ENCODE measurements at regions not wholly inside any gene's neighbourhood (a gene's known extent, or its start where the extent isn't known, plus 50 kb on each side); places are given as distances from the start of the nearest gene placed in this dataset.

DNA sequence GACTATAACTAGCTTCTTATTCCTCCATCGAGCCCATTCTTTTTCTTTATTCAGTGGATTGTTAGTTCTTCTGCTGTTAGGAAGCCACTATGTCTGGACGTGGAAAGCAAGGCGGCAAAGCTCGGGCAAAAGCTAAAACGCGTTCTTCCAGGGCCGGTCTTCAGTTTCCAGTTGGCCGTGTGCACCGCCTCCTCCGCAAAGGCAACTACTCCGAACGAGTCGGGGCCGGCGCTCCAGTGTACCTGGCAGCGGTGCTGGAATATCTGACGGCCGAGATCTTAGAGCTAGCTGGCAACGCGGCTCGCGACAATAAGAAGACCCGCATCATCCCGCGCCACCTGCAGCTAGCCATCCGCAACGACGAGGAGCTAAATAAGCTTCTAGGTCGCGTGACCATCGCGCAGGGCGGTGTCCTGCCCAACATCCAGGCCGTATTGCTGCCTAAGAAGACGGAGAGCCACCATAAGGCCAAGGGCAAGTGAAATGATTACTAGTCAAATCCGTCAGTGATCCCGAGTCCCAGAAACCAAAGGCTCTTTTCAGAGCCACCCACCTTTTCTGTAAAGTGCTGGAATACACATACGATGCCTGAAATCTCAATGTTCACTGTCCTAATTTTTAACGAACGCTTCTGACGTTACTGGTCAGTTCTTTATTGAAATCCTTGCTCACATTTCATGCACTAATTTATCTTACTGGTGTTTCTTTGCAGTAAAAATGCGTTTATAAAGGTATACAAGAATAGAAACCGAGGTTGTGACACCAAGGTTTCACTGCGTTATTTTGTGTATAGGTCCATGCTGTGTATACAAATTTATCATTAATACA is 129.9 kb downstream of the HFE start:
- peak; percentile 86 to 94 for DNase-seq

DNA sequence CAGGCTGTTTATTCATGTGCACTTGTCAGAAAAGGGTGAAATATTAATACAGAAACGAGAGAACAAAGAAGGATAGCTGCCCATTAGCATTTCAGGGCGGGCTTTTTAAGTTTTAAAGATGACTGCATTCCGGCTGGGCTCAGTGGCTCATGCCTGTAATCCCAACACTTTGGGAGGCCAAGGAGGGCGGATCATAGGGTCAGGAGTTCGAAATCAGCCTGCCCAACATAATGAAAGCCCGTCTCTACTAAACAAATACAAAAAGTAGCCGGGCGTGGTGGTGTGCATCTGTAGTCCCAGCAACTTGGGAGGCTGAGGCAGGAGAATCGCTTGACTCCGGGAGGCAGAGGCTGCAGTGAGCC is 130.5 kb downstream of the HFE start:
- peak in 1 of 2 experiments; percentile 39 for DNase-seq

DNA sequence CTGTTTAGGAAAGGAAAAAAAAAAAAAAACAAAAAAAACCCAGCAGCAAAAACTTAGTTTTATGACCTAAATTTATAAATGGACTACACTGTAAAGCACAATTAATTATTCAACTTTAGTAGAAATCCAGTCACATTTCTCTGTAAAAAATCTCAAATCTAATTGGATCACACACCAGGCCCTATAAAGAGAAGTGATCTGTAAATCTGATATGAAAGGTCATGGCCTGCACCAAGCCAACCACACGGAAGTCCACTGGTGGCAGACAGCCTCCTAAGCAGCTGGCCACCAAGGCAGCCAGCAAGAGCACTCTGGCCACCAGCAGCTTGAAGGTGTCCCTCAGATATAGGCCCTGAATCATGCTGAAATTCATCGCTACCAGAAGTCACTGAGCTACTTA is 131.6 kb downstream of the HFE start:
- no peak for DNase-seq

DNA sequence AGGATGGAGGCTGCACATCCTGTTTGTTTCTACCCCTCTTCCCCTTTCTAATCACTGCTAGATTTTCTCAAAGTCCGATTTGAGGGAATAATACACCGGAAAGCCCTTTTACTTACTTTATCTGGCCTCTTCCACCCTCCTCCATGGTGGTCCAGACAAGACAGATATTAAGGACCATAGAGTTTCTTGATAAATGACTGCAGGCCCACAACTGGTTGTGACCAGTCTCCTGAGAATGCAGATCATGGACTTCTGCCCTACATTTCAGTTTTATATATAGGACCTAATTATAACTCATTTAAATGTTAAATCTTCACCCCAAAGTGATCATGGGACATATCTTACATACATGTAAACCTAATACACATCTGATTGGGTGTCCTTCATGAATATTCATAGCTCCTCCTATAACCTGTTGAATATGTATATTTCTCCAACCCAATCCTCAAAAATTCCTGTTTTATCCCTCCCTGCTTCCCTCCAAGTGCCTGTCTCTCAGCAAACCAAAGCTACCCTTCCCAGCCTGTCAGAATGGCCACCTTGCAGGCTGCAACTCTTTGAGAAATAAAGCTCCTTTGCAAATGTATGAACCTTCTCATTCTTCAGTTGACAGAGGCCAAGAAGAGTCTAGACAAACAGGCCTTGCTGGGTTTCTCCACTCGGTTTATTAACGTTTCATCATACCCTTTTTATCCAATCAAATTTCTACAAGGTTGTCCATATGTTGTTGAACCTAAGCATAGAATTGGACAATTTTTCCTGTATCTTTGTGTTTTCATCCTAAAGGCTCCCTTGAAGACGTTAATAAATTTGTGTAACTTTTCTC is 133.1 kb downstream of the HFE start:
- DNase-seq, result no peak

DNA sequence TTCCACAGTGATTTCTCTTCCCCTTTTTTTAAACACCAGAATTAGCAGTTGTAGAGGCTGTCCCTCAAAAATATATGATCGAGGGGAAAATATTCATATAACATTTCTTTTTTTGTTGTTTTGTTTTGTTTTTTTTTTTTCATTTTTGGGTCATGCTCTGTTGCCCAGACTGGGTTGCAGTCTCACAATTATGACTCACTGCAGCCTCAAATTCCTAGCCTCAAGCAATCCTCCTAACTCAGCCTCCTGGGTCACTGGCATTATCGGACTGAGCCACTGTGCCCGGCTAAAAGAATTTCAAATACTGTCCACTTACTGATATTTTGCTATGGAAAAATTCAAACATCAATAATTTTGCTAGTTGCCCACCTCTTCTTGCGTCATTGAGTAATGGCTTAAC is 134.0 kb downstream of the HFE start:
- no peak for DNase-seq

DNA sequence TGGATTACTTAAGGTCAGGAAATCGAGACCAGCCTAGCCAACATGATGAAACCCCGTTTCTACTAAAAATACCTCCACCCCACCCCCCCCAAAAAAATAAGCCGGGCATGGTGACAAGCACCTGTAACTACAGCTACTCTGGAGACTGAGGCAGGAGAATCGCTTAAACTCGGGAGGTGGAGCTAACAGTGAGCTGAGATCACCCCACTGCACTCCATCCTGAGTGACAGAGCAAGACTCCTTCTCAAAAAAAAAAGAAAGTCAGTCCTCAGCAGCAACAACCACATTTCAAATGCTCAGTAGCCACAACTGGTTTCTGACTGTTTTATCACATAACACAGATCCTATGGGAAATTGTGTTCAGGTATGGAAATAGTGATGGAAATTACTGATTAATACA is 135.3 kb downstream of the HFE start:
- no peak for DNase-seq

DNA sequence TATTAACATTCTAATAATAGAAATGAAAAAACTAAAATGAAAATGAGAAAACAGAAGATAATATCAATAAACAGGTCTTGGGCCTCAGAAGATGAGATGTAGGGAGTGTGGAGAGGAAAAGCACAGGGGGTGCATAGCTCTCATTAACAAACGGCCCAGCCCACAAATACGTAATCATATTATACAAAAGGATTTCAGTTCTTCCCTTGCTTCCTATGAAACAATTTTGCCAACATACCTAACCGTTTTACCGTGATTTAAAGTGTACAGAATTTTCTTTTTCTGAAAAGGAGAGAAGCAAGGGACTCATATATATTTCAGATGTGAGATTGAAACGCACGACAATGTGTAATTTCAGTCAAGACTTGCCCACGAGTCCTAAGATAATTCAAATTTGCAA is 136.0 kb downstream of the HFE start:
- DNase-seq, result peak; percentile 10 to 42

DNA sequence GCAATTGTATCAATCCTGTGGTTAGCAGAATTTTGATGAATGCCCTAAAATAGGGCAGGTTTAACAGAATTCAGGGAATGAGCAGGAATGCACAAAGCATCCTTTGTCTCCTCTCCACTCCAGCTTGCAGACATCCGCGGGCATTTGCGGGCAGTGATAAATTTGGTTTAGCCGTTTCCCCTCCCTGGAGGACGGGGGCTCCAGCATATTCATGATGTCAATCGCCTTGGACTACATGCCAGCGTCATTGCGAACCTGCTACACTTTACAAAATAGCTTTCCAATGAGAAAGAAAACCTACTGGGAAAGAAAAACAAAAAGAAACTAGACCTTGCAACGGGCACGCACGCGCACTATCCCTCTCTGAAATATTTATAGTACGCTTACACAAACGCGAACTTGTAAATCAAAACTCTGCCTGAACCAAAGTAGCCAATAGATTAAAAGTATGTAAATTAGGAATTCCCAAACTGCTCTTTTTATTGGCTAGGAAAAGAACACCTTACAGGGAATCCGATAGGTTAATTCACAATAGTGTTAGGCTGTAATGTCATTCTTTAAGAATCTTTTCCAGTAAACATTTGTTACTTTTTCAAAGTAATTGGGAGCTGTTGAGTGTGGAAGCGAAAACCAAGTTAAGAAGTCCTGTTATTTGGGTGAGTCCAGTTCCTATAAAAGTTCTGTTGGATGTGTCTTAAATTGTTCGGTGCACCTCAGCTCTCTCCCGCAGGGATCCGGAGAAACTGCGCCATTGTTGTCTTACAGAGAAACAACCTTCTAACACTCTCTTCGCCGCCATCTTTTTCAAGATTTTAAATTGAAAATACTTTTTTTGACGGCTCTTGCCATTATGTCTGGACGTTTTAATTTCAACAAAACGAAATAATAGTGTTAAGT is 136.7 kb downstream of the HFE start:
- peak; percentile 68 to 90 for DNase-seq

DNA sequence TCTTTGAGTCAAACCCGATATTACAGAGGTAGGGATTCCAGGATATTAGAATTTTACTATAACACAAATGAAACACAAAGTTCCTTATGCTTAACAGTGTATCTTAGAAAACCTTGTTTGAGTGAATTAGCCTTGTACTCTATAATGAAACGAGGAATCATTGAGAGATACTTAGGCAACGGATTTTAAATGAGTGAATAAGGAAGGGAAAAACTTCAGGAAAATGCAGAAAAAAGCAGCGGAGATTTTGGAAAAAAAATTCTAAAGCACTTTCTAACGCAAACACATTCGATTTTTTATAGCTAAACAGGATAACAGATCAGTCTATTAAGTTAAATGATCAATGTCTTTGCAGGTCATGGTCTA is 137.3 kb downstream of the HFE start:
- DNase-seq, result no peak

DNA sequence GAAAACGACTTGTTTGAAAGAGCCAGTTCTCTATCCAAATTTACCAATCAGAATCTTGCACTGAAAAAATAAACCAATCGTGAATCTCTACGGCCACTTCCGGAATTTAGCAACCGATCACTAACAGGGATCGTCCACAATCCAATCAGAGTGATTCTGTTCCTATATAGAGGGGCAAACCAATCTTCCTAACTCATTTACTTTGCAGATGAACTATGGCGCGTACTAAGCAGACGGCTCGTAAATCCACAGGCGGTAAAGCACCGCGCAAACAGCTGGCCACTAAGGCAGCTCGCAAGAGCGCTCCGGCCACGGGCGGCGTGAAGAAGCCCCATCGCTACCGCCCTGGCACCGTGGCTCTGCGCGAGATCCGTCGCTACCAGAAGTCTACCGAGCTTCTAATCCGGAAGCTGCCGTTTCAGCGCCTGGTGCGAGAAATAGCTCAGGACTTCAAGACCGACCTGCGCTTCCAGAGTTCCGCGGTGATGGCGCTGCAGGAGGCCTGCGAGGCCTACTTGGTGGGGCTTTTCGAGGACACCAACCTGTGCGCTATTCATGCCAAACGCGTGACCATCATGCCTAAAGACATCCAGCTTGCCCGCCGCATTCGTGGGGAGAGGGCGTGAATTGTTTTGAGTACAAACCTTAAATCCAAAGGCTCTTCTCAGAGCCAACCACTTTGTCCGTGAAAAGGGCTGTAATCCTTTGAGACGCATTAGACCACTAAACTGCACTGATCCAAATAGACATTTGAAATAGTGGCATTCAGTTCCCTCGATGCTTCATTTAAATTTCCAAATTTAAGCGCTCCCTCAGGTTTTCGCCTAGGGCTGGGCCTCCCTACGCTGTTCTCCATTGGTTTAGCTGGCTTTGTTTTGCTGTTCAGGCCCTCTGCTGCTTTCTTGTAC is 138.0 kb downstream of the HFE start:
- DNase-seq, result no peak

DNA sequence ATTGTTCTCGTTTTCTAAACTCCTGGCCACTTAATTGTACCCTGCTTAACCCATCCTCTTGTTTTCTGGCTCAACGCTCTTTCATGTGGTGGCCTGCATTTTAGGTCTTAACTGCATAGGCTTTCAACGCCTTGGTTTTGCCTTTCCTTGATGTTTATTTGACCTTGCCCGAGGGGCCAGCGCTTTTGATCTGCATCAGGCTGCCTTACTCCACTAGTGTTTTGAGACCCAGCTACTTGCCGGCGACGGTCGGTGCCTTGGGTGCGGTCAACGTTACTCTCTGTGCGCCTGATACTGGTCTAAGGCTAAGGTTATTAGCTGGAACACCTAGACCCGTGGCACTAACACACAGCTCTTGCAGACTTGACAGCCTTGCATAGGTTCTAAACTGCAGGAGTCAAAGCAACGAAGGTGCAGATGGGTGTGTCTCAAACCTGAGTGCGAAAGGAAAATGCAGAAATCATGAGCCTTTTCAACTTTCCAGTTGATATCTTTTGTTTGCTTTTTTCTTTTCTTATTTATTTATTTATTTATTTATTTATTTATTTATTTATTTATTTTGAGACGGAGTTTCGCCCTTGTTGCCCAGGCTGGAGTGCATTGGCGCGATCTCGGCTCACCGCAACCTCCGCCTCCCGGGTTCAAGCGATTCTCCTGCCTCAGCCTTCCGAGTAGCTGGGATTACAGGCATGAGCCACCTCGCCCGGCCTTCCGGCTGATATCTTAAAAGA is 138.8 kb downstream of the HFE start:
- DNase-seq, result no peak

DNA sequence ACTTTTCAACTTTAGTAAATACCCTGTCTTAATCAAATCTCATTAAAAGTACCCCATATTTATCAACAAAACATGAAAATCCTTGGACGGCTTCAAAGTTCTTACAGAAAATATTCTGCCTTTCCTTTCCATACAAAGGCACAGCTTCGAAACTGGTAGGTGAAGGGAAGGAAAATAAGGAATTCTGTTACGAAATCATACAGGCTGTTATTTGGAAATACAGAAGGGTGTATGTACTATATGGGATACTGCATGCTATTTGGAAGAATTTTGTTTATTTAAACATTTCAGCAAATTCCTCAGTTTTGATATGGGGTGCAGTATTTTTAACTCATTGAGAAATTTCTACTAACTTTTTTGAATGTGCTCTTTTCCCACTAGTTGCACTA is 138.4 kb upstream of the BTN3A2 start:
- no peak for DNase-seq

DNA sequence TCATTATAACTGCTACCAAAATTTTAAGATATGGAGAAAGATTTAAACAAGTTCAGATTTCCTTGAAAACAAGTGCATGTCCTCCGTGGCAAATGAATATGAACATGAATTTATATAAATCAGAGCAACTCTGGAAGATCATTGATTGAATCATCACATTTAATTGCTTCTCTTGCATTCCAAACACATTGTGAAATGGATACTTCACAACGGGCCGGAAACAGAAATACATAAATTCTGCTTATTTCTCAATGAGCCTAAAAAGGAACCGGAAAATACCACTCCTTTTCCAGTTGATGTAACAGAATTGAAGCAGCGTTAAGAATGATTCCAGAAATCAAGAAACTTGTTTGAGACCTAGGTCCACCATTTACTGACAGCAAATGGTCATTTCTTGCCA is 134.6 kb upstream of the BTN3A2 start:
- no peak for DNase-seq

DNA sequence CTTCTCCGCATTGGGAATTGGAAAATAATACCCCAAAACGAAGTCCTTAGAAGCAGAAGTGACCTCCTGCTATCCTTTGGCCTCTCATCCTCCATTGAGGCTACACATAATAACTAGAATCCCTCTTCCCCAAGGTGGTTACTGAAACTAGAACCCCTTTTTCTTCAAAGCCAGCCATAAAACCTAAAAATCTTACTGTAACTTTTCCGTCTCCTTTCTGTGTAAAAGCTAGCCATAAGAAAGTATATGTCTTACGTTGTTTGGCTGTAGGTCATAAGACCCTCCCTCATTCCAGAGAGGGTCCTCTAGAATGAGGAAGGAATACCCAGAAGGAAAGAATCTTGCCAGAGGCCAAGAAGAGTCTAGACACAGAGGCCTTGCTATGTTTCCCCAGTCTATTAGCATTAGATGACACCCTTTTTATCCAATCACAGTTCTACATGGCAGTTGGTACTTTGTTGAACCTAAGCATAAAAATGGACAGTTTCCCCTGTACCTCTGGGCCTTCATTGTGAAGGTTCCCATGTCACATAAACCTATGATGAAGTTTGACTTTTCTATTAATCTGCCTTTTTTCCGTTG is 133.9 kb upstream of the BTN3A2 start:
- no peak for DNase-seq

DNA sequence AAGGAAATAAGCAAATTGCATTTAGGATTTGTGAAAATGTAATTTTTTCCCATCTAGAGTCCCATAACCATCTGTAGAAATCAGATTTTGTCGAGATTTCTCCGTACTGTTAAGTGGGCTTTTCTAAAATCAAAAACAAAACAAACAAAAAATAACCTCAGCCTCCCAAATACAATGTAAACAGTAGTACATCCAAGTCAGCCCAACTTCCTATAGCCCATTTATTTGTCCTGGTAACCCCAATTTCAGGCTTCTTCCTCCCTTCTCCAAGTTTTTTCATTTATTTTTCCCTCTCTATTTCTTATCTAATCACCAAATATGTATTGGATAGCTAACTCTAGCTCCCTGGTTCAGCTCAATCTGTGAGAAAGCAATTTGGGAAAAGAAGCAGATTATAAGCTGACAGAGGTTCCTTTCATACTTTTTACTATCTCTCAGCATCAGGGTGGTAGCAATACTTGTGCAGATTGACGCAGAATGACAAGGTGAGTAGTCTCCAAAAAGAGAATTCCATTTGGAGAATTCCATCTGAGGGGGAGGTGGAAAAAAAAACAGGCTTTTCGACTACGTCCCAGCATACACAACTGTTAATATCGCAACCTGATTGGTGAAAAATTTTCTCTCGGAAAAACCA is 132.6 kb upstream of the BTN3A2 start:
- no peak for DNase-seq

DNA sequence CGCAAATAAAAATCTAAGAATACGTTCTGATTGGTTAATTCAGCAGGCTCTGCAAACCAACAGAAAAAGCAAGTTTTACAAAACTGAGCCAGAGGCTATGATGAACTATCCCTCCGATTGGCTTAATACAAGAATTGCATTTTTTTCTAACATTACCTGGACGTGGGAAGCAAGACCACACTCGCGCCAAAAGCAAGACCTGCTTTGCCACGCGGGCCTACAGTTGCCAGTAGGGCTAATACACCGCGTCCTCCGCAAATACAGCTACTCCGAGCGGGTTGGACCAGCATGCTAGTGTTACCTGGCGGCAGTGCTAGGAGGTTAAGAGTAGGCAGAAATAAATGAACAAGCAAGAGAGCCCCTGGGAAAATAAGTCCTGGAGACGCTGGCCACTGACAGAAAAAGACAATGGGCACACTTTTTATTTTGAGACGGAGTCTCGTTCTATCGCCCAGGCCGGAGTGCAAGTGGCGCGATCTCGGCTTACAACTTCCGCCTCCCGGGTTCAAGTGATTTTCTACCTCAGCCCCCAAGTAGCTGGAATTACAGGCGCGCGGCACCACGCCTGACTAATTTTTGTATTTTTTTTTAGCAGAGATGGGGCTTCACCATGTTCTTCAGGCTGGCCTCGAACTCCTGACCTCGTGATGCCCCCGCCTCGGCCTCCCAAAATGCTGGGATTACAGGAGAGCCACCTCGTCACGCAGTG is 131.9 kb upstream of the BTN3A2 start:
- DNase-seq, result no peak

DNA sequence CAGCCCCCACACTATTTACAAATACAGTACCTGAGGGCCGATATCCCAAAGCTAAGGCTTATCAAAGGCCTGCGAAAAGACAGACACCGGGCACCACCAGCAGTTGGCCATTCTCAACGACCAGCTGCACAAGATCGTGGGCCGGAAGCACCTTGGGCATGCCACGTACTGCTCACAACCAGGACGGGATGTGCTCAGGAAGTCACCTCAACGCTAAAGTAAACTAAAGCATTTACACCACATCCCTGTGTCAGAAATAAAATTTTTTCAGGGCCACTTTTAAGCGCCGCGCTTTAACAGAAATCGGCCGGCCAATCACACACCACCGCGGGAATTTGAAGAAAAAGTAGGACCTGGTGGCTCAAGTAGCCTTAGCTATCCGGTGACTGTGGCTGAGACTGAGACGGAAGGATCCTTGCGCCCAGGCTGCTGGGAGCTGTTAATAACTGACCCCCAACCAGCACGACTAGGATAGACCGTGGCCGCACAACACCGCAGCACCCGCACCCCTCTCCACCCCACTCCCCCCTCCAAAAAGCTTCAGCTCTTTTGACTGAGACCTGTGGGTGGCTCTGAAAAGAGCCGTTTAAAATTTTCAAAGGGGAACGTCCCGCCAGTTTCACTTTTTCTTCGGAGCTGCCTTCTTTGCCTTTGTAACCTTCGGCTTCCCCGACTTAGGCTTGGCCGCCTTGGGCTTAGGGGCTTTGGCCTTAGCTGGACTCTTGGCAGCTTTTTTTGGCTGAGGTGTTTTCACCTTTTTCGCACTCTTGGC is 131.2 kb upstream of the BTN3A2 start:
- DNase-seq, result peak in 1 of 2 experiments; percentile 33

DNA sequence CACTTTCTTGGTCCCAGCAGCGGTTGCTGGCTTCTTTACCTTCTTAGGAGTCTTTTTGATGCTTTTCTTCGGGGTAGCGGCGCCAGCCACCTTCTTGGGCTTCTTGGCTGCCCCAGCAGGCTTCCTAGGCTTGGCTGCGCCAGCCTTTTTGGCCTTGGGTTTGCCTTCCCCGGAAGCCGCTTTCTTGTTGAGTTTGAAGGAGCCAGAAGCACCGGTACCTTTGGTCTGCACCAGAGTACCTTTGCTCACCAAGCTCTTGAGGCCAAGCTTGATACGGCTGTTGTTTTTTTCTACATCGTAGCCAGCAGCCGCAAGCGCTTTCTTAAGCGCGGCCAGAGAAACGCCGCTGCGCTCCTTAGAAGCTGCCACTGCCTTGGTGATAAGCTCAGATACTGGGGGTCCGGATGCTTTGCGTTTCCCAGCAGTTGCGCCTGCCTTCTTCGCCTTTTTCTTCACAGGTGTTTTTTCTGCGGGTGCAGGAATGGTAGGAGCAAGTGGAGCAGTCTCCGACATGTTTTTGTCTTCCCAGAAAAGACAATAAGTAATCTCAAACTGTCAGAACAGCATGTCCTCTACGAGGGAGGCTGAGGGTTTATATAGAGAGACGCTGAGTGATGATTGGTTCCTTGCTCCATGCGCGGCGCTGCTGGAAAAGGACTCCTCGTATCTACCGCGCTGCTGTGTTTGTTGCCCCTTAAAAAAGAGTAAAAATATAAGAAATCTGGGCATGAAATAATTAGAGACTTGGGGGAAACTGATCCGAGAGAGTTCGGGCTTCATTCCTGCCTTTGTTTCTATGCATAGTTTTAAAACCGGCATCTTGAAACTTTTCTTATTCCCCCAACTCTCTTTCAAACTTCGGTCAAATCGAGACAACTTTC is 130.3 kb upstream of the BTN3A2 start:
- peak; percentile 60 to 63 for DNase-seq
